ENCODE measurements at regions not wholly inside any gene's neighbourhood (a gene's known extent, or its start where the extent isn't known, plus 50 kb on each side); places are given as distances from the start of the nearest gene placed in this dataset.

DNA sequence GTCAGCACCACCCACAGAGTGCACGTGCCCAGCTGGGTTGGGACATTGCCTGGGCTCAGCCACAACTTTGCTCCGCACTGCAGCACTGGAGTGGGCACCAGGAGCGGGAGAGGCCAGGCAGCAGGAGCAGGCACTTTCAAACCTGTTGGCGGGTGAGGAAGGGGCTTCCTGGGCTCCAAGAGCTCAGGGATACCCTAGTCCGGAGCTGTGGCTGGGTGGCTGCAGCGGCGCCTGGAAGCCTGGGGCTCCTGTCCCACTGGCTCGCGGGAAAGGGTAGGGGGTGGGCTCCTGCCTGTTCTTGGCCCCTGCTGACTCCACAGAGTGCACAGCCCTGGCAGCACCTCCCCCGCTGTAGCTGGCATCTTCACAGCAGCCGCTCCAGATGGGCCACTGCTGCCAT, 417.6 kb upstream of the RGMA start:
- ChIA-PET CTCF (no interaction called here), POLR2A (no interaction called here)
- DNase-seq (ENCODE audit: extremely low spot score) = no peak

DNA sequence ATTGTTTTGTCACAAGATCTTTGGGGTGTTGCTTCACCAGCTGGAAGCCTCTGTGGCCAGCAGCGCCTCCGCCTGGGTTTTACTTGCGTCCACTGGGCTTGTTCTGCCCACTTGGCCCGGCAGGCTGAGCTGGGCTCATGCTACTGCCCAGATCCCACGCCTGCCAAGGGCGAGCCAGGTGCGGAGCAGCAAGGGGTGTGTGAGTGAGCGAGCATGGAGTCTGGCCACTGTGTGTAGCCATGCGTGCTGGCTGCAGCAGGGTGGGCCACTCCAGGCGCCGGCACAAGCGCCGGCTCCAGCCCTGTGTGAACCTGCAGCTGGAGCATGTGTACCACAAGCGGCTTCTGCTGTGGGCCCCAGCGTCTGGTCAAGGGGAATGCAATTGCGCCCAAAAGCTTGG, 416.5 kb upstream of the RGMA start:
- TF ChIP-seq, protein P1, sequence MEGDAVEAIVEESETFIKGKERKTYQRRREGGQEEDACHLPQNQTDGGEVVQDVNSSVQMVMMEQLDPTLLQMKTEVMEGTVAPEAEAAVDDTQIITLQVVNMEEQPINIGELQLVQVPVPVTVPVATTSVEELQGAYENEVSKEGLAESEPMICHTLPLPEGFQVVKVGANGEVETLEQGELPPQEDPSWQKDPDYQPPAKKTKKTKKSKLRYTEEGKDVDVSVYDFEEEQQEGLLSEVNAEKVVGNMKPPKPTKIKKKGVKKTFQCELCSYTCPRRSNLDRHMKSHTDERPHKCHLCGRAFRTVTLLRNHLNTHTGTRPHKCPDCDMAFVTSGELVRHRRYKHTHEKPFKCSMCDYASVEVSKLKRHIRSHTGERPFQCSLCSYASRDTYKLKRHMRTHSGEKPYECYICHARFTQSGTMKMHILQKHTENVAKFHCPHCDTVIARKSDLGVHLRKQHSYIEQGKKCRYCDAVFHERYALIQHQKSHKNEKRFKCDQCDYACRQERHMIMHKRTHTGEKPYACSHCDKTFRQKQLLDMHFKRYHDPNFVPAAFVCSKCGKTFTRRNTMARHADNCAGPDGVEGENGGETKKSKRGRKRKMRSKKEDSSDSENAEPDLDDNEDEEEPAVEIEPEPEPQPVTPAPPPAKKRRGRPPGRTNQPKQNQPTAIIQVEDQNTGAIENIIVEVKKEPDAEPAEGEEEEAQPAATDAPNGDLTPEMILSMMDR (IDR thresholded peaks at IDR 0.05; ENCODE audit: control extremely low read depth, extremely low read depth, low read depth, missing control alignments) = no peak
- no peak for DNase-seq (ENCODE audit: extremely low spot score)
- POLR2A ChIA-PET = no interaction called here
- CTCF ChIA-PET = no interaction called here

More for the DNA sequence above, 417.6 kb upstream of the RGMA start:
- TF ChIP-seq, protein P1 (IDR thresholded peaks at IDR 0.05; ENCODE audit: control extremely low read depth, extremely low read depth, low read depth, missing control alignments) = no peak

DNA sequence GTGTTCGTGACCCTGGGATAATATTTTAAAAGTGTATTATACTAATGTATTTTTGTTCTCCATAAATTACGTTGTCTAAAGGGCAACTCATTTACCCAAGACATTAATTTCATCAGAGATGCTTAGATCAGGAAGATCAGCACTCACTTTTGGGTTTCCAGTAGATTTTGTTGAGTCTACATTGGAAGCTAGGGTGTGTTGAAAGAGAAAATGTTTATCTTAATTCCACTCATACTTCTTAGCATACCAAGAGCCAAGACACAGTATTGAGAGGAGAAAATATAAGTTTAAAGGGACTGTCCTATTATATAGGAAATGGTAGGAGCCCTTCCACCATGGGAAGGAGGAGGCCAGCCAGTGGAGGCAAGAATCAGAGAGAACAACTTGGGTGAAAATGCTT, 412.9 kb upstream of the RGMA start:
- ChIA-PET CTCF (no interaction called here), POLR2A (no interaction called here)
- DNase-seq (ENCODE audit: extremely low spot score) = no peak
- TF ChIP-seq, protein P1 (IDR thresholded peaks at IDR 0.05; ENCODE audit: control extremely low read depth, extremely low read depth, low read depth, missing control alignments) = no peak

DNA sequence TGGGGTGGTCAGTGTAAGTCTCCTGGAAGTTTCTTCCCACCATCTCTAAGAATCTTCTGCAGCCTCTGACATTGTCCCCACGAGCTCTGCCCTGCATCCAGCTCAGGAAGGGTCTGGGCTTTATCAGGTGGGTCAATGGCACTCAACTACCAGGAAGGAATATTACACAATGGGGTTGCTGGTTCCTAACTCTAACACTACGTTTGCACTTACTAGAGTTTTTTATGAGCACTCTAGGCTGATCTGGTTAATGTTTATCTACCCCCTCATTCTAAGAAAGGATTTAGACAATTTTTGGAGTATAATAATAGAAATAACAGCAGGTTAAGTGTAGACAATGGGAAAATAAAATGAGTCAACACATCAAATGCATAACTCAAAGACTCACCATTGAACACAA, 411.1 kb upstream of the RGMA start:
- ChIA-PET CTCF (no interaction called here), POLR2A (no interaction called here)
- TF ChIP-seq, protein P1 (IDR thresholded peaks at IDR 0.05; ENCODE audit: control extremely low read depth, extremely low read depth, low read depth, missing control alignments) = no peak
- no peak for DNase-seq (ENCODE audit: extremely low spot score)

DNA sequence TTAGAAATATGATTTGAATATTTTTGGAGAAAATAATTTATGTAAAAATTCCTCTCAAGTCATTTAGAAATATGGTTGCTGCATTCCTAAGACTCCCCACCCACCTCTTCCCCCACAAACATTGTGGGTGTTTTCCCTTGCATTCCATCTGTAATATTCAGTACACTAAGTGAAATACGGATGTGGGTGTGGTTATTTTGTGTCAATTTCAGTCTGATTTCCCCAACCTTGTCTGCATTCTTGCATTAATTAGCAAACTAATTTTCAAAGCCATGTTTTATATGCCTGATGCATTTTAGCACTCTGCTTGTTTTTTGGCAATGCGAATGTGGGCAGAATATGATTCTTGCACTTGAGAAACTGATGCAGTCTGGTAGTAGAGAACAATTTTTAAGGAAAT, 408.3 kb upstream of the RGMA start:
- POLR2A ChIA-PET = no interaction called here
- TF ChIP-seq, protein P1 (IDR thresholded peaks at IDR 0.05; ENCODE audit: control extremely low read depth, extremely low read depth, low read depth, missing control alignments) = no peak
- CTCF ChIA-PET = no interaction called here
- DNase-seq (ENCODE audit: extremely low spot score) = no peak

DNA sequence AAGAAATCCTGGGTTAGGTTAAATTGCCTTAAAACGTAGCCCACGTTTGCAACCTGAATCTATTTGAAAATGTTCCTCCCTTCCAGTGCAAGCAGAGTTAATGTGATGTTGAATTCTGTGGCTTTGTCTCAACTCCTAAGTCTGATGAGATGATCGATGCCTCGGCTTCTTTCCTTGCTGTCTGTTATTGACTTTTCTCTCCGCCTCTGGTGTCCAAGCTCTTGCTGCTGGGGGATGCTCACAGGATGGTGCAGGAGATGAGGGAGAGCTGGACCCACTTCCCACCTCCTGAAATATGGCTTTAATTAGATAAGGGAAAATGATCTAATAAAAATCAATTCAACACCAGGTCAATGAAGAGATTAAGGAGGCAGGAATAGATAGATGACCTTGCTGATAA, 407.9 kb upstream of the RGMA start:
- TF ChIP-seq, protein P1 (IDR thresholded peaks at IDR 0.05; ENCODE audit: control extremely low read depth, extremely low read depth, low read depth, missing control alignments) = no peak
- ChIA-PET CTCF (no interaction called here), POLR2A (no interaction called here)
- no peak for DNase-seq (ENCODE audit: extremely low spot score)

All from GM10248 (cell line).